ENCODE measurements at regions not wholly inside any gene's neighbourhood (a gene's known extent, or its start where the extent isn't known, plus 50 kb on each side); places are given as distances from the start of the nearest gene placed in this dataset.

GRCh38 chr6:105639124-105639523 lies 236.2 kb upstream of the PREP start:
- no peak for DNase-seq

DNA sequence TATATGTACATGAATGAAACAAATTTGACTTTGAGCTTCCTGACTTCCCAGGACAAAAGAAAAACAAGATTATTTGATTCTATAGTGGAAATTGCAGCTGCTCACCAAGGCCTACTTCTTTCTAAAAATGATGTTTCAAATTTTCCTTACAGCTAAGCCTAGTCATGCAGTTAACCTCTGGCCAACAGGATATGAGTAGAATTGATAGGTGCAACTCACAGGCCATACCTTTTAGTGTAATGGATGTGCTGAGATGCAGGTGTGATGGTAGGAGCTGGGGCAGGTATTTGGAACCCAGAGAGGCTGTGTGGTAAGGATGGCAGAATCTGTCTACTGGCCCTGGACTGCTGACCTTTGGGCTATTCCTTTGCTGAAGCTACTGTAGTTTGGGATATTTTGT lies 230.9 kb upstream of the PREP start:
- DNase-seq: no peak

DNA sequence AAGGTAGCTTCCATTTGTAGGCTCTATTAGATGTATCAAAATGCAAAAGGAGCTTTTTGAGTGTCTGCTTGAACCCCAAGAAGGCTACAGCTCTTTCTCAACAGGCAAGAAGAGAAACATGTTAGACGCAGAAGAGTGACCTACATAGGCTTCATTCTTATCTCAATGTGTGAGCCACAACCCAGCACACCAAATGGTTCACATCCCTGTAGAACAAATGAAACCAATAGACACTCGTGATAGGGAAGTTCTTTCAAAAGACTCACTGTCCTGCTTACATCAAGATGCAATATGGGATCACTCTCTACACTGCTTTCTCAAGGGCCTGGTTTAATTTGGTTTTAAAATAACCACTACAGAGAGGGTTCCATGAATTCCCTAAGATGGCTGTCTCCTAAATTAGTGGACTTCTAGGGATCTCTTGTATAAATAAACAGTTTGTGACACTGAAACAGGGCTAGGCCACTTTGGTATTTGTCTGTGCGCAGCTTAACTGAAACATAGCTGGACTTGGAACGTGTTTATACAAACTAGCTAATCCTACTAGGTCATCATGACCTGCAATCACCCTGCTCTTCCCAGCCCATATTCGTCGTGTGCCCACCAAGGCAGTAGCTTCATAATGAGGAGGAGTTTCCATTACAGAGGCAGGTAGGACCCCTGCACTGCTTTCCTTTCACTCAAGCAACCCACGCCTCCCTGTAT lies 225.4 kb upstream of the PREP start:
- no peak for DNase-seq

DNA sequence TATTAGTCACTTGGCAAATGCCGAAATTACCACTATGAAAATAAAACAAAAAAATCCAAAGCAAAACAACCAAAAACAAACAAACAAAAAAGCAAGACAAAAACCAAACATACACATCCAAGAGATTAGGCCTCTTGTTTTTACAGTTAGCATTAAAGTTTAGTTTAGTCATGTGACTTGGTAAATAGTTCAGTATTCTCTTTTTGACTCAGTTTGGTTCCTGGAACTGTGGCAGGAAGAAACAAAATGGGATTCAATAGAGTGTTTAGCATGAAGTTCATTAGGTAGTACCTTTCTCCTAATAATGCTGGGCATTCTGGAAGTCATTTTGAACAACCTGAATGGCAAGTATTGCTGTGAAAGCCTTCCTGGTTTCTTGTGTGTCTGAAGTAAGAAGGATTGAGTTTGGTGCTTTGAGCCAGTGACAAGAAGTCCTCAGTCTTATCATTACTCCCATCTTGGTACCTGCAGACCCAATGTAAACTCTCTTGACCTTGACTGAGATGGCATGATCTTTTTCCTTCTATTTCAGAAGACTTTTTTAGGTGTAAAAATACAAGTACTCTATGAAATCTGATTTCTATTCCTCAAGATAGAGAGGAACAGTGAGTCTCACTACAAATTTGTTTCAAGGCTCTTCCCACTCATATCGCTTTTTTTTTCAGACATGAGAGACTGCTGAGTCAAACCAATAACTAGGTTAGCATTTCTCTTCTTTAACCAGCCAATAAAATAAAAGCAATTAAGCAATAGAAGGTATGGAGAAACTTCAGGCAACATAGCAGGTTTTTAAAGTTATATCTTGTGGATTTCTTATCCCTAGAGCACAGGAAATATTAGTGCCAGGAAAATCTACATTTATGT lies 223.6 kb upstream of the PREP start:
- no peak for DNase-seq

- no peak for DNase-seq
Observed at GRCh38 chr6:105624021-105624420, 221.1 kb upstream of the PREP start.

- no peak for DNase-seq
Observed at GRCh38 chr6:105622226-105622625, 219.3 kb upstream of the PREP start.

- DNase-seq: no peak
Observed at GRCh38 chr6:105621564-105622175, 218.8 kb upstream of the PREP start.

DNA sequence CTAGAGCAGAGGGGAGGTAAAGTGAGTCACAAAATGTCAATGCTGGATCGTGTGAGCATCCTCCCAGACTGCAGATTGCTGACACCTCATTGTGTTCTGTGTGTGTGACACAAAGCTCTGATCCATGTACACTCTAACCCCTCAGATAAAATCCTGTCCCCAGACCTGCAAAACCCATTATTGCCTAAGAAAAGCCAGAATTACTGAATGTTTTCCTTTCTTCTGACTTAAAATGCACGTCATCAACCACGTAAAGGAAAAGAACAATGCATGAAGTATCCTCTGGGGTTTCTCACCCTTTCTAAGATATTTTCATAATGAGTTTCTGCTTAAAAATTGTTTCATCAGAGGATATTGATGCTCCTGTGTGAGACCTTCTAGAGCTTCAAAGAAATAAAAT lies 218.0 kb upstream of the PREP start:
- DNase-seq: no peak

DNA sequence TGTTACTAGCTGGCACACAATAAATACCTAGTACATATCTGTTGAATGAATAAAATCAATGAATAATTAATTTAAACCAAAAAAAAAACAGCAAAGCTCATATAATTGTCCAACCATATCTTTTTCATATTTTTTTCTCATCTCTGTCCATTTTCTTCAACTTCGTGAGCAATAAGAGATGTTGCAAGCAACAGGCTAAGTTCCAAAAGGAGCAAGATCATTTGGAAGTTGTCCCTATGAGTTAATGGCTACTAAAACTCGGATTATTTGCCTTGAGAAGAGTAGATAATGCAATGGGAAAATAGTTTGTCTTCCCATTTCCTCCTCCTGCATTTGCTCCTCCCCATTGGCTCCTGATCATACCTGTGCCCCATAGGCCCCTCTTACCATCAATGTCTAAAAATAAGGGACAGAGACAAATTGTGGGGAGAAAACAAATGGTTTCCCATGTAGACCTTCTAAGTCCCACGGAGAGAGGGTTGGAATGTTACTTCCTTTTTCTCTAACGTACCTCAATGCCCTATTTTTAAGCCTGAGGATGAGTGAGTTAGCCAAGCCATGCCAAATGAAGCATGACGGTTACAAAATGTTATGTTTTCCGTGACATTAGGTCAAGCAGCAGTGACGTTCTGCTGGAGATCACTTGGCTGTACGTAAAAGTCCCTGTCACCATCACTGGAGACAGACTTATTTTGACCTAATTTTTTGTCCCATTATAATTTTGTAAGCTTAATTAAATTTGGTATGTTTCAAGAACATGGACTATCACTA lies 217.3 kb upstream of the PREP start:
- no peak for DNase-seq

GRCh38 chr6:105618247-105618646 lies 215.4 kb upstream of the PREP start:
- no peak for DNase-seq

DNA sequence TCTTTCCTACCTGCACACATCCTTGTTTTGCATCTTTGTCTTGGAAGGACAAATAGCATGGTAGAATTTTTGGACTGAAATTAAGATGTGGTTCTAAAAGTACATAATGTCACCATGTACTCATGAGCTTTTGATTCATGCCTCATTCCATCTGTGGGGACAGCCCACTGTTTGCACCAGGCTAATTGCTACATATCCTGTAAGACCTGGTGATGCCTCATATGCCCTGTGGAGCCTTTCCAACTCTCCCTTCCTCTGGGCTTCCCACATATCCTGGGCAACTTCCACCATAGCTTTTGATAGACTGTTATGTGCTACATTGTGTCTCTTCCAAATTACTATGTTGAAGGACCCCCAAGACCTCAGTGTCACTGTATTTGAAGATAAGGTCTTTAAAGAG lies 213.6 kb upstream of the PREP start:
- DNase-seq: no peak

- no peak for DNase-seq
Observed at GRCh38 chr6:105611606-105612005, 208.7 kb upstream of the PREP start.

DNA sequence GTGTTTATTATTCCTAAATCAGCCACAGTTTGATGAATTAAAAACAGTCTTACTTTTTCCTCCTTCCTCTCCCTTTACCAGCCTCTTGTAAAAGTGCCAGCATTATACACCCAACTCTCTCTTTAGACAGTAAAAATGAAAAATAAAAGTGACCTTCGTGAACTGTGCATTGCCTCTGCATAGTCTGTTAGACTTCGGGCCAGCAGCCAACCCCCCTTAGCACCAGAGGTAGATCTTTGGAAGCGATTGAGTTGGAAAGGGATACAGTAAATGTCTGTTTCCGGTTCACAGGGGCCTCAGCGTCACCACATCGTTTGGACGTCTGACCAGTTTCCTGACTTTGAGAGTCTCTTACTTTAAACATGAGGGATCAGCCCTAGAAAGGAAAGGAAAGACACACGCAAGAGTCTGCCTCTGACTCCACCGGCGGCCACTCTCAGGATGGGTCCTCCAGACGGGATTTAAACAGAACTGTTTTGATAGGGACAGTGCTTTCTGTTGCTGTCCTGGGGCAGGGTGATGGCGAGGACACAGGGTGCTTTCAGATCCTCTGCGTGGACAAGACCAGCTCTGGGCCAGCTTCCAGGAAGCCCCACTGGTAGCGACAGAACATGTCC lies 206.6 kb upstream of the PREP start:
- peak; percentile 31 for DNase-seq

DNA sequence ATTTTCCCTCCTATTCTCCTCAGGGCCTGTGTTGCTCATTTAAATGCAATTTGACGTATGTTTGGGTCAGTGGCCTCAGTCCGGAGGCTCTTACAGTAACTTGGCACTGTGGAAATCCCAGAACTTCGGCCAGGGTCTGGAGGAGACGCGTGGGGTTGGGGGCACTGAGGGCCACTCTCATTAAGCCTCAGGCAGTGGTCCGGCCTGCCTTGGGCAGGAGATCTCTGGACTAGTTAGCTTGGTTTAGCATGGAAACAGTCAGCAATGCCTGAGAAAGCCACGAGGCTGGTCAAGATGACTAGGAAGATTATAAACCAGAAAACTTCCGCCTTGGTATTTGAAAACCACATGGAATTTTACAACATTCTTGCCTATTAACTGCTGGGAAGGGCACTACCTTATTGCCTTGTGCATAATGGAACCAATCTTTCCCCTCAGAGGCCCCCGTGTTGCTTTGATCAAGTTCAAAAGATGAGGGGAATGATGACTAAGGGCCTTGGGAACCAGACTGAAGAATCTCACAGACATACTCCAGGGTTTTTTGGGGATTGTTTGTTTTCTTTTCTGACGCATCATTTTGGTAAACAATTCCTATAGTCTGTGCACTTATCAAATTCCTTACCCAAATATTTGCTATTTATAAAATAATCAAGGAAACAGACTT lies 206.0 kb upstream of the PREP start:
- DNase-seq: peak; percentile 74

- no peak for DNase-seq
Observed at GRCh38 chr6:105607636-105608621, 205.0 kb upstream of the PREP start.

DNA sequence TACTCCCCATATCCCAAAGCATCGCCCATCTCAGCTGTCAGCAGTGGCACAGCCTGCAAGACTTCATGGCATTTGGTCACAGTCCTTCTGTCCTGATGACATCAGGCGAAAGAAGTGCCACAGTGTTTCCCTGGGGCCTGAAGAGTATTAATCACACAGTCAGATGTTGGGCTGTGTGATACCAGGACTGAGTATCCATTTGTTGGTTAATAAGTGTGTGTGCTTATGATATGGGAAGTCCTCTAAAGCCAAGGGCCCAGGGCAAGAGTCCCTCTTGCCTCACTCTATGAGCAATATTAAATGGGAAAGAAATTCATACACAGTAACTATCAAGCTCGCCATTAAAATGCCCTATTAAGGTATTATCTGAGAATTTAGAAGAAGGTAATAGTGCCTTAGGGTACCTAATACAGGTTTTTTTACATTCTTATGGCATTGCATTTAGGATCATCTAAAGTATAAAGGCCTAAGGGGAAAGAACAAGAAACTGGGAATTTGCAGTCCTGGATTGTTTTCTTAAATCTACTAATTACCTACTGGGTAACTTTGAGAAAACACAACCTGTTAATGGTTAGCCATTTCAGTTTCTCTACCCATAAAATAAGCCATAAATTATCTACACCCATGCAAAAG lies 204.1 kb upstream of the PREP start:
- DNase-seq: peak; percentile 65

DNA sequence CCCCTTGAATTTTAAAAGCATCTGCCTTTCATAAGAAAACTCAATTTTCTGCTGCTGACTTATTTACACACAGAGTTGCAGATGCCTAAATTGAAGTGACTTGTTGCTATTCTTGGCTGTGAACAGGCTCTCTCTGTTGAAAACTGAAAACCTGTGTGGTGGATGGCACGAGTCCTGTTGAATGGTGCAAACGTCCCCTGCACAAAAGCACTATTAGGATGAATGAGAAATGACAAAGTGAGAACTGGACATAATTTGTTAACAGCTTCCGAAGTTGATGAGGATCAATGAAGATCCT lies 201.7 kb upstream of the PREP start:
- no peak for DNase-seq

DNA sequence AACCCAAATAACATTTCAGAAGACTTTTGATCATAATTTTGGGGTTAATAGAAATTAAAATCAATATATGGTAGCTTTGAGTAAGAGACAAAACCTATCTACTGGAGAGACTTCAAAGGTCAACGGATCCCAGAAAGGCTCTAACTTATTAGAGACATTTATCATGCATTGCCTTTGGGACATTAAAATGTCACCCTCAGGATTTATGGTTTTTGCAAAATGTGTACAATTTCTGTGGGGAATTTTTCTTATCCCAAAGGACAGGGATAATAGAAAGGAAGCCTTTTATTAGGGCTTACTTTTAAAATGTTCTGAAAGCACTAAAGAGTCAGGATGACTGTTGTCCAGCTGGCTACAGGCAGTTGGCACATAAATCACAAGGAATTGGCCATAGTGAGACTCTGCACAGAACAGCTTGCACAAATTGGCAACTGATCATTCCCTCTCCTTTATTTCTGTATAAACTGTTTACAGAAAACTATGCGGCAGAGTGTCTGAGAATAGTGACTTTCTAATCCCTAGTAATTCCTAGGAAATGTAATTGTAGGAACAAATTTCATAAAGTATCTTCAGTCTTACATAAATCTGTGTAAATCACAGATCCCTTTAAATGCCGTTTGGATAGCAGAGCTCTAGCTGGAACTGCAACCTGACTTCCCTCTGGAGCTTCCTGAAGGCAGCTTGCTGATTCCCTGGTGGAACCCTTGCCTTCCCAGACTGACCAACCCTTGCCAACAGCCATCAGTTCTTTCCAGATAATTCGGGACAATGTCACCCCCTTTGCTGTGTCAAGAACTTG lies 201.1 kb upstream of the PREP start:
- no peak for DNase-seq

- peak; percentile 57 for DNase-seq
Observed at GRCh38 chr6:105601541-105602236, 198.8 kb upstream of the PREP start.
